Body of pancreas (tissue), 4 donors: ENCODE measurements at regions not wholly inside any gene's neighbourhood (a gene's known extent, or its start where the extent isn't known, plus 50 kb on each side); places are given as distances from the start of the nearest gene placed in this dataset.

ENCODE experiments used
- ATAC-seq: fragments of 150-250 bp; one replicate; pipeline ENCODE4 v1.9.1; 2016
- DNase-seq, 4 donors: peaks; one replicate each; pipeline ENCODE4 v3.0.0-alpha.2; 2019
- H3K27ac ChIP-seq, 4 donors: fragments of 200-600 bp; sonication (generic); 1 replicate in 3 of 4; 2 replicates in 1 of 4; pipeline versions ENCODE4 v1.5.1 to v1.6.1; 2016 to 2019; ENCODE audit warnings: mild to moderate bottlenecking in 1 of 4, mixed read lengths in 1 of 4, moderate library complexity in 1 of 4
- H3K27me3 ChIP-seq, 2 donors: fragments of 200-600 bp; sonication (generic); one replicate each; pipeline ENCODE4 v1.6.0; 2016; ENCODE audit warnings: mild to moderate bottlenecking in 1 of 2
- H3K36me3 ChIP-seq, 2 donors: fragments of 200-600 bp; sonication (generic); replicated peaks in 1 of 2; 2 replicates each; pipeline ENCODE4 v1.5.1; 2016; ENCODE audit warnings: low read depth in 2 of 2; ENCODE audit not compliant: insufficient read depth in 1 of 2
- H3K4me1 ChIP-seq: fragments of 200-600 bp; sonication (generic); one replicate; pipeline ENCODE4 v1.6.0; 2016
- H3K4me3 ChIP-seq, 2 donors: fragments of 200-600 bp; sonication (generic); 1 replicate in 1 of 2; 2 replicates in 1 of 2; pipeline ENCODE4 v1.5.1; 2016 to 2019
- H3K9me3 ChIP-seq, 3 donors: fragments of 200-600 bp; sonication (generic); 1 replicate in 2 of 3; 2 replicates in 1 of 3; pipeline ENCODE4 v1.5.1; 2016
- POLR2A ChIP-seq, 3 donors: fragments of 450-650 bp; IDR thresholded peaks; one replicate each; pipeline ENCODE4 v1.6.1; 2016; ENCODE audit warnings: antibody characterized with exemption in 3 of 3, mild to moderate bottlenecking in 2 of 3
- WGBS, 2 donors: methylation state at CpG; one replicate each; pipeline ENCODE4 v1.1.5; 2017; 5-methylcytosine and 5-hydroxymethylcytosine counted together
- intact Hi-C: fragments of 100-400 bp; cut with DNase I; formaldehyde crosslinking; loops from one replicate; pipeline ENCODE4 v1.15.1; 2023
- TF ChIP-seq, protein P1 (sequence below), 7 experiments: fragments of 450-650 bp in 4 of 7; fragments of 200-600 bp in 3 of 7; sonication (generic) in 3 of 7; IDR thresholded peaks; one replicate each; pipeline ENCODE4 v1.5.1; 2016 to 2019; ENCODE audit warnings: antibody characterized with exemption in 7 of 7

DNA sequence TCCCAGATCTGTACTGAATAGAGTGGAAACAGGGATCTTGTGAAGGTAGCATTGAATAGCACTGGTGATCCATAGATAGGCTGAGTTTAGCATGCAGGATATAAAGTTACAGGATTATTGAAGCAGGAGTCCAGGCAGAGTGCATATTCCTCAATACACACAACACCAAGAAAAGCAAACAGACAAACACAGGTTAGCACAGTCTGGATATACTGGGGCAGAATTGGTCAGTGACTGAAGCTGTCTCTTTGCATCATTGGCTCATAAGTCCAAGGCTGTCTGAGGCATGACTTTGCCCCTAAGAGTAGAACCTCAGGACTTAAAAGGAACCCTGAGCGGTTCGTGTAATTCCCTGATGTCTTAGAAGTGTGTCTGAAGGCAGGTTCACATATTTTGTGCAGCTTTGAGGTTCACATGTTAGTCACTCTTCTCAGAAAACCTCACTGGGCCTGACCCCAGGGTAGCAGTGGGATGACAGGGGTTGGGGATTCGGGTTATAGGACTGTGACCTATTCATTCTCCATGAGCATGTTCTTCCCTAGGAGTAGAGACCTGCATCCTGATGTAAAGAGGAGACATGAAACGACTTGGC is 134.6 kb downstream of the AASDH start:
- H3K9me3 ChIP-seq: no peaks in the 10 kb centered on the region

DNA sequence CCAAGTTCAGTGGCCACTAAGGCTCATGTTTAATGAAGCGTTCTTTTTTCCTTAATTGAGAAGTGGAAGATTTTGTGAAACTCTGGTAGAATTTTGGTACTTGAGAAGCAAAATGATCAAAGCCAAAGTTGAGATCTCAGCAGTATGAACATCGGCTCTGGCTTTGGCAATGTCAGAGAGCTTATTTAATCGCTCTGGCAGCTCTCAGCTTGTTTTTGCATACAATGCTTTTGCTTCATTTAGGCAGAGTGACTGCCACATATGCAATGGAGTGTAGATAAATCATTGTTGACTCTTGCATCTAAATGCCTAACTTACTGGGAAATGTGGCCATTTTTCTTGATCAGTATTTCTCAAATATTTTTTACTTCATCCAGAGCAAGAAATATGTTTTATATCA is 135.7 kb downstream of the AASDH start:
- no peaks in the 10 kb centered on the region for H3K4me1 ChIP-seq
- DNase-seq: no peak
- H3K36me3 ChIP-seq: no peaks in the 10 kb centered on the region
- H3K9me3 ChIP-seq: no peaks in the 10 kb centered on the region
- intact Hi-C loops: no loop called here
- H3K27ac ChIP-seq: no peak overlapping the region
- whole genome bisulfite sequencing, 2 donors: 85% methylated on average over 3 of the region's 3 CpGs
- no peak overlapping the region for H3K4me3 ChIP-seq
- TF ChIP-seq, protein P1, sequence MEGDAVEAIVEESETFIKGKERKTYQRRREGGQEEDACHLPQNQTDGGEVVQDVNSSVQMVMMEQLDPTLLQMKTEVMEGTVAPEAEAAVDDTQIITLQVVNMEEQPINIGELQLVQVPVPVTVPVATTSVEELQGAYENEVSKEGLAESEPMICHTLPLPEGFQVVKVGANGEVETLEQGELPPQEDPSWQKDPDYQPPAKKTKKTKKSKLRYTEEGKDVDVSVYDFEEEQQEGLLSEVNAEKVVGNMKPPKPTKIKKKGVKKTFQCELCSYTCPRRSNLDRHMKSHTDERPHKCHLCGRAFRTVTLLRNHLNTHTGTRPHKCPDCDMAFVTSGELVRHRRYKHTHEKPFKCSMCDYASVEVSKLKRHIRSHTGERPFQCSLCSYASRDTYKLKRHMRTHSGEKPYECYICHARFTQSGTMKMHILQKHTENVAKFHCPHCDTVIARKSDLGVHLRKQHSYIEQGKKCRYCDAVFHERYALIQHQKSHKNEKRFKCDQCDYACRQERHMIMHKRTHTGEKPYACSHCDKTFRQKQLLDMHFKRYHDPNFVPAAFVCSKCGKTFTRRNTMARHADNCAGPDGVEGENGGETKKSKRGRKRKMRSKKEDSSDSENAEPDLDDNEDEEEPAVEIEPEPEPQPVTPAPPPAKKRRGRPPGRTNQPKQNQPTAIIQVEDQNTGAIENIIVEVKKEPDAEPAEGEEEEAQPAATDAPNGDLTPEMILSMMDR (IDR thresholded peaks at IDR 0.05): no peak
- TF ChIP-seq POLR2A (IDR thresholded peaks at IDR 0.05): no peak
- ATAC-seq: no peak
- no peaks in the 10 kb centered on the region for H3K27me3 ChIP-seq

More for the DNA sequence above, 134.6 kb downstream of the AASDH start:
- WGBS, 2 donors: 63 to 75% methylated on average over 4 of the region's 4 CpGs
- DNase-seq (no peak), ATAC-seq (no peak)
- TF ChIP-seq, protein P1 (IDR thresholded peaks at IDR 0.05): no peak
- TF ChIP-seq POLR2A (IDR thresholded peaks at IDR 0.05): no peak
- Histone ChIP-seq H3K36me3 (no peaks in the 10 kb centered on the region), H3K27me3 (no peaks in the 10 kb centered on the region), H3K4me1 (no peaks in the 10 kb centered on the region), H3K27ac (no peak overlapping the region), H3K4me3 (no peak overlapping the region)
- intact Hi-C loops: no loop called here

- H3K27ac ChIP-seq: no peak overlapping the region
- TF ChIP-seq, protein P1 (IDR thresholded peaks at IDR 0.05): no peak
- no peak for TF ChIP-seq POLR2A (IDR thresholded peaks at IDR 0.05)
- no peaks in the 10 kb centered on the region for H3K9me3 ChIP-seq
- WGBS, 2 donors: 66 to 82% methylated on average over 2 of the region's 2 CpGs
- H3K4me3 ChIP-seq: no peak overlapping the region
- H3K36me3 ChIP-seq: no peaks in the 10 kb centered on the region
- ATAC-seq (no peak), DNase-seq (no peak)
- intact Hi-C loops: no loop called here
- no peaks in the 10 kb centered on the region for H3K27me3 ChIP-seq
- H3K4me1 ChIP-seq: peaks cover under 1% of the 10 kb centered on the region
Measured at GRCh38 chr4:56250776-56251175, 136.5 kb downstream of the AASDH start.

DNA sequence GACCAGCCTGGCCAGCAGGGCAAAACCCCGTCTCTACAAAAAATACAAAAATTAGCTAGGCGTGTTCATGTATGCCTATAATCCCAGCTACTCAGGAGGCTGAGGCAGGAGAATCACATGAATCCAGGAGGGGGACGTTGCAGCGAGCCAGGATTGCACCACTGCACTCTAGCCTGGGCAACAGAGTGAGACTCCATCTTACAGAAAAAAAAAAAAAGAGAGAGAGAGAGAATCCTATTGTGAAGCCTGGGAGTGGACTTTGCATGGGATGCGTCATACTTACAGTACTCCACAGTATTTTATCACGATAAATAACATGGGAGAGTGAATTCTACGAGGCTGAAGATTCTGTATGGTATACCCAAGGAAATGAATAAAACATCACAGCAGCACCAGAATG is 139.6 kb downstream of the AASDH start:
- Histone ChIP-seq H3K27me3 (no peaks in the 10 kb centered on the region), H3K27ac (no peak overlapping the region), H3K4me3 (no peak overlapping the region), H3K4me1 (peaks cover 8% of the 10 kb centered on the region), H3K36me3 (no peaks in the 10 kb centered on the region), H3K9me3 (no peaks in the 10 kb centered on the region)
- intact Hi-C loops: no loop called here
- no peak for ATAC-seq
- no peak for TF ChIP-seq POLR2A (IDR thresholded peaks at IDR 0.05)
- TF ChIP-seq, protein P1 (IDR thresholded peaks at IDR 0.05): no peak
- DNase-seq: no peak
- 62 to 80% methylated on average over 7 of the region's 7 CpGs for WGBS, 2 donors

DNA sequence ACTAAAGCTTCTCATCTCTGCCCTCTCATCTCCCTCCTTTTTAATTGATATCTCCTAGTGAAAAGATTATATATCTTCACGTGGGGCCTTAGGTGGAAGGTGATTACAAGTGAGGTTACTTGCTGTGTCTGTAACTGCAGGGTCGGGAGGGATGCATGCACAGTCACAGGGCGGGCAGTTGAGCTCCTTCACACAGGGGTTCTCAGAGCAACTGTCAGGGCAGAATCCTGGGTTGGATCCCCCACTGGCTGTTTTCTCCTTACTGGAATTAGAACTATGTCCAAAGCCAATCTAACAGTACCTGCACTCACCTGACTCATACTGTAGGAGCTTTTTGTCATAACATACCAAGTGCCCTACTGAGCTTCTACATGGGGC is 141.1 kb downstream of the AASDH start:
- H3K9me3 ChIP-seq: no peaks in the 10 kb centered on the region
- intact Hi-C loops: no loop called here
- no peaks in the 10 kb centered on the region for H3K36me3 ChIP-seq
- H3K4me3 ChIP-seq: no peak overlapping the region
- ATAC-seq: no peak
- peaks cover 8% of the 10 kb centered on the region for H3K4me1 ChIP-seq
- TF ChIP-seq, protein P1 (IDR thresholded peaks at IDR 0.05): no peak
- TF ChIP-seq POLR2A (IDR thresholded peaks at IDR 0.05): no peak
- DNase-seq: no peak
- WGBS, 2 donors: 59 to 67% methylated on average over 3 of the region's 3 CpGs
- H3K27me3 ChIP-seq: no peaks in the 10 kb centered on the region
- peak overlapping the region in 1 of 4 donors; percentile 28 for H3K27ac ChIP-seq
